HG03175 (cell line): ENCODE measurements at regions not wholly inside any gene's neighbourhood (a gene's known extent, or its start where the extent isn't known, plus 50 kb on each side); places are given as distances from the start of the nearest gene placed in this dataset.

Experiments used
- ATAC-seq: cut with Tn5 transposase; IDR thresholded peaks from one replicate; pipeline ENCODE4 v1.9.1; 2021; ENCODE audit warnings: mild to moderate bottlenecking, moderate library complexity; ENCODE audit not compliant: unreplicated experiment

- ATAC-seq = no peak
Measured at GRCh38 chrX:126064901-126065541, 101.1 kb downstream of the DCAF12L2 start.

GRCh38 chrX:126065901-126066660, 100.0 kb downstream of the DCAF12L2 start:
- no peak for ATAC-seq
